K562 (cell line): ENCODE measurements at regions not wholly inside any gene's neighbourhood (a gene's known extent, or its start where the extent isn't known, plus 50 kb on each side); places are given as distances from the start of the nearest gene placed in this dataset.

Experiments used
- ATF1 ChIP-seq, 2 experiments: fragments of 450-650 bp in 1 of 2; IDR thresholded peaks; 2 replicates each; pipeline ENCODE4 v1.6.1; 2016; ENCODE audit warnings: missing compliant biosample characterization in 1 of 2, missing genetic modification characterization in 1 of 2
- FOXA3 ChIP-seq, 2 experiments: fragments of 450-650 bp in 1 of 2; sonication (generic) in 1 of 2; formaldehyde crosslinking; IDR thresholded peaks in 1 of 2; conservative IDR thresholded peaks in 1 of 2; 2 replicates each; pipeline versions ENCODE4 v1.4.0 to v1.8.0; 2020 to 2022; ENCODE audit warnings: mild to moderate bottlenecking in 2 of 2, missing genetic modification reagents in 1 of 2
- MECOM ChIP-seq: fragments of 250-450 bp; sonication (Bioruptor Pico); IDR thresholded peaks from 2 replicates; pipeline ENCODE4 v1.8.0; 2022; ENCODE audit warnings: inconsistent platforms
- POLR2AphosphoS5 ChIP-seq: IDR thresholded peaks from 2 replicates; pipeline ENCODE4 v1.6.1; 2011; ENCODE audit warnings: mild to moderate bottlenecking, low read depth, low read length, moderate library complexity; ENCODE audit not compliant: control insufficient read depth, insufficient read depth
- RFX5 ChIP-seq: IDR thresholded peaks from 2 replicates; pipeline ENCODE4 v1.6.1; 2011; ENCODE audit warnings: low read depth, mild to moderate bottlenecking, improper control_type of control experiment, low read length
- TF ChIP-seq, protein P1 (sequence below), 2 experiments: fragments of 450-650 bp in 1 of 2; sonication (generic) in 1 of 2; formaldehyde crosslinking in 1 of 2; IDR thresholded peaks; 2 replicates each; pipeline versions ENCODE4 v1.7.1 to v1.9.0; 2016 to 2022; ENCODE audit warnings: inconsistent platforms in 1 of 2, mild to moderate bottlenecking in 1 of 2, missing genetic modification reagents in 1 of 2
- TF ChIP-seq, protein P2 (sequence below): fragments of 200-800 bp; sonication (Bioruptor generic); IDR thresholded peaks from 2 replicates; pipeline ENCODE4 v1.6.1; 2017; ENCODE audit warnings: missing genetic modification characterization, missing compliant biosample characterization

DNA sequence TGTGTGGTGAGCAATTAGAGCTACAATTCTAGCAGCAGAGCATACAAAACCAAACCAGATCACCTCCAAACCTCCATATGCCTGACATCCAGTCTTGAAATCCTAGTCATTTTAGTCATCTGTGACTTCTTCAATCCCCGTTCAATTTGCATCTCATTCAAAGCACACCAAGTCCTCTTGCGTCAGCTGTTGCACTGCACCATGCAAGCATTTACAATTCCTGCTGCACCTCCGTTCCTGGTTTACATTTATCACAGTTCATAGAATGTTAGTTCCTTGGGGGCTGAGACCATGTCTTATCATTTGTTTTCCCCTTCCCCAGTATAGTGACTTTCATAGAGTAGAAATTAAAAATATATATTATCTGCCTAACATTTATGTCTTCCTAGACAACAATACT, 116.9 kb downstream of the BDH1 start (continued):
- TF ChIP-seq, protein P1, sequence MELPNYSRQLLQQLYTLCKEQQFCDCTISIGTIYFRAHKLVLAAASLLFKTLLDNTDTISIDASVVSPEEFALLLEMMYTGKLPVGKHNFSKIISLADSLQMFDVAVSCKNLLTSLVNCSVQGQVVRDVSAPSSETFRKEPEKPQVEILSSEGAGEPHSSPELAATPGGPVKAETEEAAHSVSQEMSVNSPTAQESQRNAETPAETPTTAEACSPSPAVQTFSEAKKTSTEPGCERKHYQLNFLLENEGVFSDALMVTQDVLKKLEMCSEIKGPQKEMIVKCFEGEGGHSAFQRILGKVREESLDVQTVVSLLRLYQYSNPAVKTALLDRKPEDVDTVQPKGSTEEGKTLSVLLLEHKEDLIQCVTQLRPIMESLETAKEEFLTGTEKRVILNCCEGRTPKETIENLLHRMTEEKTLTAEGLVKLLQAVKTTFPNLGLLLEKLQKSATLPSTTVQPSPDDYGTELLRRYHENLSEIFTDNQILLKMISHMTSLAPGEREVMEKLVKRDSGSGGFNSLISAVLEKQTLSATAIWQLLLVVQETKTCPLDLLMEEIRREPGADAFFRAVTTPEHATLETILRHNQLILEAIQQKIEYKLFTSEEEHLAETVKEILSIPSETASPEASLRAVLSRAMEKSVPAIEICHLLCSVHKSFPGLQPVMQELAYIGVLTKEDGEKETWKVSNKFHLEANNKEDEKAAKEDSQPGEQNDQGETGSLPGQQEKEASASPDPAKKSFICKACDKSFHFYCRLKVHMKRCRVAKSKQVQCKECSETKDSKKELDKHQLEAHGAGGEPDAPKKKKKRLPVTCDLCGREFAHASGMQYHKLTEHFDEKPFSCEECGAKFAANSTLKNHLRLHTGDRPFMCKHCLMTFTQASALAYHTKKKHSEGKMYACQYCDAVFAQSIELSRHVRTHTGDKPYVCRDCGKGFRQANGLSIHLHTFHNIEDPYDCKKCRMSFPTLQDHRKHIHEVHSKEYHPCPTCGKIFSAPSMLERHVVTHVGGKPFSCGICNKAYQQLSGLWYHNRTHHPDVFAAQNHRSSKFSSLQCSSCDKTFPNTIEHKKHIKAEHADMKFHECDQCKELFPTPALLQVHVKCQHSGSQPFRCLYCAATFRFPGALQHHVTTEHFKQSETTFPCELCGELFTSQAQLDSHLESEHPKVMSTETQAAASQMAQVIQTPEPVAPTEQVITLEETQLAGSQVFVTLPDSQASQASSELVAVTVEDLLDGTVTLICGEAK (IDR thresholded peaks at IDR 0.05): no peak
- TF ChIP-seq, protein P1 (CRISPR knock-in tag; IDR thresholded peaks at IDR 0.05): no peak
- TF ChIP-seq MECOM (CRISPR knock-in tag): no peak
- no peak for TF ChIP-seq POLR2AphosphoS5
- no peak for TF ChIP-seq FOXA3 (CRISPR knock-in tag; conservative IDR thresholded peaks at IDR 0.05 in 1 of 2, IDR thresholded peaks at IDR 0.05 in 1 of 2)
- TF ChIP-seq, protein P2, sequence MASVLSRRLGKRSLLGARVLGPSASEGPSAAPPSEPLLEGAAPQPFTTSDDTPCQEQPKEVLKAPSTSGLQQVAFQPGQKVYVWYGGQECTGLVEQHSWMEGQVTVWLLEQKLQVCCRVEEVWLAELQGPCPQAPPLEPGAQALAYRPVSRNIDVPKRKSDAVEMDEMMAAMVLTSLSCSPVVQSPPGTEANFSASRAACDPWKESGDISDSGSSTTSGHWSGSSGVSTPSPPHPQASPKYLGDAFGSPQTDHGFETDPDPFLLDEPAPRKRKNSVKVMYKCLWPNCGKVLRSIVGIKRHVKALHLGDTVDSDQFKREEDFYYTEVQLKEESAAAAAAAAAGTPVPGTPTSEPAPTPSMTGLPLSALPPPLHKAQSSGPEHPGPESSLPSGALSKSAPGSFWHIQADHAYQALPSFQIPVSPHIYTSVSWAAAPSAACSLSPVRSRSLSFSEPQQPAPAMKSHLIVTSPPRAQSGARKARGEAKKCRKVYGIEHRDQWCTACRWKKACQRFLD (CRISPR knock-in tag): no peak
- no peak for TF ChIP-seq RFX5
- no peak for TF ChIP-seq ATF1 (CRISPR knock-in tag; IDR thresholded peaks at IDR 0.05)
- TF ChIP-seq ATF1 (tag; IDR thresholded peaks at IDR 0.05): no peak
- TF ChIP-seq, all 486 proteins: peak for 0
